ENCODE measurements at regions not wholly inside any gene's neighbourhood (a gene's known extent, or its start where the extent isn't known, plus 50 kb on each side); places are given as distances from the start of the nearest gene placed in this dataset.
"Not testable (repeated sequence)": the region's sequence is repeated elsewhere in the genome, so short reads cannot be mapped to it uniquely, and the experiment has no call there.

- no peak for DNase-seq
Measured at GRCh38 chr4:170682558-170683294, 593.0 kb upstream of the AADAT start.

GRCh38 chr4:170682087-170682486, 592.3 kb upstream of the AADAT start:
- DNase-seq: not testable (repeated sequence)

GRCh38 chr4:170675568-170676262, 586.0 kb upstream of the AADAT start:
- no peak for DNase-seq

GRCh38 chr4:170674176-170674575, 584.4 kb upstream of the AADAT start:
- no peak for DNase-seq

- DNase-seq: no peak
Measured at GRCh38 chr4:170672381-170672965, 582.7 kb upstream of the AADAT start.

GRCh38 chr4:170671171-170671570, 581.4 kb upstream of the AADAT start:
- DNase-seq: no peak

GRCh38 chr4:170667814-170668213, 578.1 kb upstream of the AADAT start:
- no peak for DNase-seq

- no peak for DNase-seq
Measured at GRCh38 chr4:170666909-170667308, 577.2 kb upstream of the AADAT start.

GRCh38 chr4:170662250-170662649, 572.5 kb upstream of the AADAT start:
- no peak for DNase-seq

GRCh38 chr4:170657761-170658160, 568.0 kb upstream of the AADAT start:
- DNase-seq: no peak

- no peak for DNase-seq
Measured at GRCh38 chr4:170656506-170656905, 566.8 kb upstream of the AADAT start.

- DNase-seq: no peak
Measured at GRCh38 chr4:170652571-170652970, 562.8 kb upstream of the AADAT start.

GRCh38 chr4:170651786-170652185, 562.0 kb upstream of the AADAT start:
- DNase-seq: no peak

GRCh38 chr4:170627418-170627817, 537.7 kb upstream of the AADAT start:
- no peak for DNase-seq

- no peak for DNase-seq
Measured at GRCh38 chr4:170623899-170624298, 534.1 kb upstream of the AADAT start.

GRCh38 chr4:170610434-170610833, 520.7 kb upstream of the AADAT start:
- DNase-seq: no peak

GRCh38 chr4:170599894-170600293, 510.1 kb upstream of the AADAT start:
- DNase-seq: no peak

- no peak for DNase-seq
Measured at GRCh38 chr4:170591076-170591475, 501.3 kb upstream of the AADAT start.

- no peak for DNase-seq
Measured at GRCh38 chr4:170589597-170590191, 499.9 kb upstream of the AADAT start.

- no peak for DNase-seq
Measured at GRCh38 chr4:170581969-170582368, 492.2 kb upstream of the AADAT start.

- DNase-seq: no peak
Measured at GRCh38 chr4:170581322-170581721, 491.6 kb upstream of the AADAT start.

GRCh38 chr4:170580651-170581050, 490.9 kb upstream of the AADAT start:
- no peak for DNase-seq

GRCh38 chr4:170538821-170539473, 449.2 kb upstream of the AADAT start:
- no peak for DNase-seq

Measured in NCI-H187 (cell line).